ENCODE measurements at regions not wholly inside any gene's neighbourhood (a gene's known extent, or its start where the extent isn't known, plus 50 kb on each side); places are given as distances from the start of the nearest gene placed in this dataset.

DNA sequence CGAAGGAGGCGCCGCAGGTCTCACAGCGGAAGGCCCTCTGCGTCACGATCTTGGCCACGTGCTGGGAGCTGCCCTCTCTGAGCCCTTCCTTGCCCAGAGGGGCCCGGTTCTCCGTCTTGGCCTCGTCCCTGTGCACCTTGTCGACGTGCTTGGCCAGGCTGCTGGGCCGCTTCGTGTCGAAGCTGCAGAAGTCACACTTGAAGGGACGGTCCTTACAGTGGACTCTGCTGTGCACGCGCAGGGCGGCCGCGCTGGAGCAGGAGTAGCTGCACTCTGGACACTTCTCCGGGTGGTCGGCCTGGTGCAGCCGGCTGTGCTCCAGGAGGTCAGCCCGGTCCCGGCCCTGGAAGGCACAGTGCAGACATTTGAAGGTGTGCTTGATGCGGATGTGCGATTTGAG lies 106.9 kb downstream of the ZFP64 start:
- no peak for DNase-seq (ENCODE audit: low read depth)
- no peak overlapping the region for H3K4me3 ChIP-seq (replicated peaks; ENCODE audit: low read depth, low read length)
- TF ChIP-seq, protein P1, sequence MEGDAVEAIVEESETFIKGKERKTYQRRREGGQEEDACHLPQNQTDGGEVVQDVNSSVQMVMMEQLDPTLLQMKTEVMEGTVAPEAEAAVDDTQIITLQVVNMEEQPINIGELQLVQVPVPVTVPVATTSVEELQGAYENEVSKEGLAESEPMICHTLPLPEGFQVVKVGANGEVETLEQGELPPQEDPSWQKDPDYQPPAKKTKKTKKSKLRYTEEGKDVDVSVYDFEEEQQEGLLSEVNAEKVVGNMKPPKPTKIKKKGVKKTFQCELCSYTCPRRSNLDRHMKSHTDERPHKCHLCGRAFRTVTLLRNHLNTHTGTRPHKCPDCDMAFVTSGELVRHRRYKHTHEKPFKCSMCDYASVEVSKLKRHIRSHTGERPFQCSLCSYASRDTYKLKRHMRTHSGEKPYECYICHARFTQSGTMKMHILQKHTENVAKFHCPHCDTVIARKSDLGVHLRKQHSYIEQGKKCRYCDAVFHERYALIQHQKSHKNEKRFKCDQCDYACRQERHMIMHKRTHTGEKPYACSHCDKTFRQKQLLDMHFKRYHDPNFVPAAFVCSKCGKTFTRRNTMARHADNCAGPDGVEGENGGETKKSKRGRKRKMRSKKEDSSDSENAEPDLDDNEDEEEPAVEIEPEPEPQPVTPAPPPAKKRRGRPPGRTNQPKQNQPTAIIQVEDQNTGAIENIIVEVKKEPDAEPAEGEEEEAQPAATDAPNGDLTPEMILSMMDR (IDR thresholded peaks at IDR 0.05; ENCODE audit: low read length, missing control alignments) = no peak

DNA sequence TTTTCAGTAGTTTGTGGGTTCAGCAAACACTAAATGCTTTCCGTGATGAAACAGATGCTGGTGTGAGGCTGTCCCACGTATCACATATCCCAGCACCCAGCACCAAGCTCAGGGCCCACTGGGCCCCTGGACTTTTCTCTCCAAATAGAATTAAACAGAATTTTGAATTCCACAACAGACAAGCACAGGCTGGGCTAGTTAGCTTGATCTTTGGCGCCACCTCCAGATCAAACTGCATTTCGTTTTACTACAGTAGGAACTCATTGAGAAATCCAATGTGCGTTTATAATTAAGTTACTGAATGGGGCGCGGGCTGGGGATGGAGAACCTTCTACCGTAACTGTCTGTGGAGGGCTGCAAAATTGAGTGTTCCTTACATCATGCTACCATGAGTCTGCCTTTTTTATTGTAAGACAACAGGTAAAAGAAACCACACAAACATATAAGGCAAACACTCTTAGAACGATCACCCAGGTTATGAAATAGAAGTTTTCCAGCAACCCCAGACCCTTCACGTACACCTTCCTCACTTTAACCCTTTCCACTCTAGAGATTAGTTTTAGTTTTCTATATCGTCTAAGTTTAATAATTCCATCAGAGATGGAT lies 107.8 kb downstream of the ZFP64 start:
- TF ChIP-seq, protein P1 (IDR thresholded peaks at IDR 0.05; ENCODE audit: low read length, missing control alignments) = peak; percentile 67
- peak; percentile 83 for DNase-seq (ENCODE audit: low read depth)
- no peak overlapping the region for H3K4me3 ChIP-seq (replicated peaks; ENCODE audit: low read depth, low read length)

DNA sequence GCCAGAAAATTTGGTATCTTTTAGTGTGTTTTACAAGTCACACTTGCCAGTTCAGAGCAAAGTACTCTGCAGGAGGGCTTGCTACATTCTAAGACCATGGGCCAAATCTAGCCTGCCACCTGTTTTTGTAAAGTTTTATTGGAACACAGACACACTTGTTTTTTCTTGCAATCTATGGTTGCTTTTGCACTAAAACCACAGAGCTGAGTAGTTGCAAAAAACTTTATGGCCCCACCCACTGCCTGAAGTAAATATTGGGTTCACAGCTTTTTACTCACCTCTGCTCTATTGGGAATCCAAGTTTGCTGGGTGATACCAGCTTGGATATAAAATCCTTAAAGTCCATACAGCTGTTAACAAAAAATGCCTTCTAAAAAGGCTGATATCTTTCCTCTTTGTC lies 109.0 kb downstream of the ZFP64 start:
- TF ChIP-seq, protein P1 (IDR thresholded peaks at IDR 0.05; ENCODE audit: low read length, missing control alignments) = no peak
- H3K4me3 ChIP-seq (replicated peaks; ENCODE audit: low read depth, low read length) = no peak overlapping the region
- no peak for DNase-seq (ENCODE audit: low read depth)

DNA sequence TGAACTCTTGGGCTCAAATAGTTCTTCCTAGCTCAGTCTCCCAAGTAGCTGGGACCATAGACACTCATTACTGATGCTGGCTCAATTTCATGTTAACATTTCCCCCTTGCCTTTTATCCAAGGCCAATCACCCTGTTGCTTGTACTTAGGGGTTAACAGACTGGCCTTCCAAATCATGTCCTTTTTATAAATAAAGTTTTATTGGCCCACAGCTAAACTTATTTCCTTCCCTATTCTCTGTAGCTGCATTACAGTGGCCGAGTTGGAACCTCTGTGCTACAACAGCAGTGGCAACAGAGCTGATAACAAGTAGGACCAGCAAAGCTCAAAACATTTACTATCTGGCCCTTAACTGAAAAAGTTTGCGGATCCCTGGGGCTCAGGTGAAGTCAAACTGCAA lies 109.8 kb downstream of the ZFP64 start:
- TF ChIP-seq, protein P1 (IDR thresholded peaks at IDR 0.05; ENCODE audit: low read length, missing control alignments) = no peak
- DNase-seq (ENCODE audit: low read depth) = no peak
- H3K4me3 ChIP-seq (replicated peaks; ENCODE audit: low read depth, low read length) = no peak overlapping the region

DNA sequence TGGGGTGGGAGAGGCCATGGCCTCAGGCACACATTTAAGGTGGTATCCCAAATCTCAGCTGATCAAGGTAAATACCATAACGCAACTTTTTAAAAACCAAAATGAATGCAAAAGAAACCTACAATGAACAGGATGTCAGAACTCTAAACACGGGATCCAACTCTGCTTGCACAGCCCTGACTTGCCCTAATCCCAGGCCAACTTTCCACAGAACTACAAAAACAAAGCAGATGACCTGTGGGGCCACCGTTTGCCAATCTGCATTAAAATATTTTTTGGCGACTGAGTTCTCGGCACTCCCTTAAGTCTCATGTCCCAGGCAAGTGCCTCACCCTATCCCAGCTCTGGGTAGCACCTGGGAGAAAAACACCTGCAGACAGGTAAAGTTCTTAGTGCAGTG lies 110.5 kb downstream of the ZFP64 start:
- no peak overlapping the region for H3K4me3 ChIP-seq (replicated peaks; ENCODE audit: low read depth, low read length)
- TF ChIP-seq, protein P1 (IDR thresholded peaks at IDR 0.05; ENCODE audit: low read length, missing control alignments) = no peak
- no peak for DNase-seq (ENCODE audit: low read depth)

DNA sequence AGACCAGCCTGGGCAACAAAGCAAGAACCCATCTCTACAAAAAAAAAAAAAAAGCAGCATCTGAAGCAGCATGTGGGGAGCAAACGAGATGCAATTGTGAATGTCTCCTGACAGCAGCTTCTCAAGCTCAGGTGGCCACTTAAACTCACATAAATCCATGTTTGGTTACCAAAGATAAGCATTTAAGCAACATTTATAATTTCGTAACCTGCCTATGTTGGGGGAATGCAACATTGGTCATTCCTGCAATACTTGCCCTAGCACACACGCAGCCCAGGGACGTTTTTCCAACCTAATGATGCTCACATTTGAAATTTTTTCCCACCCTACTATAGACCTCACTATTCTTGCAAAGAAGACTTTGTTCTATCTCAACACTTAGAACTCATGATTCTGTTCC lies 113.3 kb downstream of the ZFP64 start:
- no peak overlapping the region for H3K4me3 ChIP-seq (replicated peaks; ENCODE audit: low read depth, low read length)
- DNase-seq (ENCODE audit: low read depth) = peak; percentile 11
- TF ChIP-seq, protein P1 (IDR thresholded peaks at IDR 0.05; ENCODE audit: low read length, missing control alignments) = no peak

DNA sequence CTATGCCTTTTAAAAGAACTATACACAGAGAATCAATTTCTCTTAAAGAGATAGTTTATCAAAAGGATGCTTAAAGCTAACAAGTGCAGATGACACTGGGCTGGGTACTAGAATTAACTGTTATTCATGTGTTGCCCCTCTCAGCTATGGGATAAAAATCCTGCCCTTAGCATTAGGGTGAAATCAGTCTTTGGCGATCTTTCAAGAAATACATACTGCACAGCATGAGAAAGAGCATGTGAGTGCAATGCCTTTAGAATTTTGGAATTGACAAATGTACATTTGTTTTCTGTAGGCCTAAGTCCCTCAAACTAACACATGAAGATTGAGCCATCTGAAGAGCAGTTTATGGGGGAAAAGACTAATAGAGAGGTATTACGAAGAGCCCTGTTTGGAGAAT lies 115.4 kb downstream of the ZFP64 start:
- DNase-seq (ENCODE audit: low read depth) = peak; percentile 8
- no peak overlapping the region for H3K4me3 ChIP-seq (replicated peaks; ENCODE audit: low read depth, low read length)
- TF ChIP-seq, protein P1 (IDR thresholded peaks at IDR 0.05; ENCODE audit: low read length, missing control alignments) = no peak
